SK-N-SH treated with all-trans-retinoic acid at 6 μM for 48 hours (cell line): ENCODE measurements at regions not wholly inside any gene's neighbourhood (a gene's known extent, or its start where the extent isn't known, plus 50 kb on each side); places are given as distances from the start of the nearest gene placed in this dataset.
"Not testable (repeated sequence)": the region's sequence is repeated elsewhere in the genome, so short reads cannot be mapped to it uniquely, and the experiment has no call there.

Experiments
- BACH2 ChIP-seq: fragments of 250-450 bp; sonication (Bioruptor Pico); IDR thresholded peaks from 2 replicates; pipeline ENCODE4 v1.9.0; 2021; ENCODE audit warnings: mild to moderate bottlenecking, borderline replicate concordance
- CSDC2 ChIP-seq: fragments of 250-450 bp; sonication (Bioruptor Pico); IDR thresholded peaks from 2 replicates; pipeline ENCODE4 v1.5.0; 2020; ENCODE audit warnings: mild to moderate bottlenecking, moderate library complexity
- PPARA ChIP-seq: fragments of 250-450 bp; sonication (Bioruptor Pico); IDR thresholded peaks from 2 replicates; pipeline ENCODE4 v1.5.0; 2020; ENCODE audit warnings: mild to moderate bottlenecking, borderline replicate concordance
- RARB ChIP-seq: fragments of 250-450 bp; sonication (Bioruptor Pico); IDR thresholded peaks from 2 replicates; pipeline ENCODE4 v1.8.0; 2021; ENCODE audit warnings: mild to moderate bottlenecking, moderate library complexity
- SNAI2 ChIP-seq: fragments of 250-450 bp; sonication (Bioruptor Pico); IDR thresholded peaks from 2 replicates; pipeline ENCODE4 v1.5.0; 2020; ENCODE audit warnings: mild to moderate bottlenecking, moderate library complexity
- TSHZ2 ChIP-seq: fragments of 250-450 bp; sonication (Bioruptor Pico); IDR thresholded peaks from 2 replicates; pipeline ENCODE4 v1.5.0; 2020; ENCODE audit warnings: mild to moderate bottlenecking, moderate library complexity
- ZNF8 ChIP-seq: fragments of 450-650 bp; formaldehyde crosslinking; IDR thresholded peaks from 2 replicates; pipeline ENCODE4 v1.5.0; 2020; ENCODE audit warnings: mild to moderate bottlenecking, moderate library complexity

GRCh38 chr1:112160214-112160613 lies 170.7 kb upstream of the KCND3 start:
- not testable (repeated sequence) for TF ChIP-seq SNAI2 (CRISPR knock-in tag); RARB (CRISPR knock-in tag); ZNF8; TSHZ2; CSDC2 (CRISPR knock-in tag); PPARA (CRISPR knock-in tag); BACH2
